PC-3 (cell line): ENCODE measurements at regions not wholly inside any gene's neighbourhood (a gene's known extent, or its start where the extent isn't known, plus 50 kb on each side); places are given as distances from the start of the nearest gene placed in this dataset.
"Not testable (repeated sequence)": the region's sequence is repeated elsewhere in the genome, so short reads cannot be mapped to it uniquely, and the experiment has no call there.

Experiments used
- ATAC-seq: fragments of 200-7000 bp; cut with Tn5 transposase; 2 replicates; pipeline ENCODE4 v1.9.1; 2020; ENCODE audit warnings: mild to moderate bottlenecking, moderate library complexity
- BruUV-seq: library from RNA; stranded (reverse); fragments of 400-500 nt; replicated peaks from 2 replicates; lab custom pipeline; 2021; lab: Mats Ljungman, UMichigan
- CTCF ChIA-PET: fragments of 300-600 bp; sonication (Branson Sonifier 250); formaldehyde crosslinking; loops from one replicate; lab custom pipeline; 2022; ENCODE audit warnings: antibody characterized with exemption; lab: Charles Lee
- POLR2A ChIA-PET: fragments of 300-600 bp; sonication (Branson Sonifier 250); formaldehyde crosslinking; loops from one replicate; lab custom pipeline; 2022; ENCODE audit warnings: antibody characterized with exemption; ENCODE audit not compliant: unreplicated experiment; lab: Charles Lee
- DNase-seq: peaks from one replicate; pipeline ENCODE4 v3.0.0-alpha.2; 2015
- H2AFZ ChIP-seq: fragments of 300-600 bp; sonication (generic); 2 replicates; pipeline ENCODE4 v1.6.0; 2016; ENCODE audit warnings: antibody characterized with exemption, low read length
- H3F3A ChIP-seq: fragments of 300-600 bp; sonication (generic); one replicate; pipeline ENCODE4 v1.6.0; 2017; ENCODE audit warnings: antibody characterized with exemption, low read length, control low read depth, mild to moderate bottlenecking; ENCODE audit not compliant: unreplicated experiment
- H3K27ac ChIP-seq: fragments of 300-600 bp; sonication (generic); 2 replicates; pipeline ENCODE4 v1.5.1; 2016; ENCODE audit warnings: mild to moderate bottlenecking, low read length
- H3K27me3 ChIP-seq: fragments of 300-600 bp; sonication (generic); 2 replicates; pipeline ENCODE4 v1.6.1; 2016; ENCODE audit warnings: low read length, mixed read lengths
- H3K36me3 ChIP-seq: fragments of 300-600 bp; sonication (generic); 2 replicates; pipeline ENCODE4 v1.6.1; 2016; ENCODE audit warnings: low read depth, mixed run types, low read length, mixed read lengths
- H3K4me1 ChIP-seq: fragments of 300-600 bp; sonication (generic); 2 replicates; pipeline ENCODE4 v1.5.1; 2016; ENCODE audit warnings: low read length; ENCODE audit not compliant: insufficient read depth
- H3K4me2 ChIP-seq: fragments of 300-600 bp; sonication (generic); 2 replicates; pipeline ENCODE4 v1.6.0; 2016; ENCODE audit warnings: low read length
- H3K4me3 ChIP-seq: fragments of 300-600 bp; sonication (generic); 2 replicates; pipeline ENCODE4 v1.5.1; 2016; ENCODE audit warnings: mild to moderate bottlenecking, low read length, mixed read lengths
- H3K79me2 ChIP-seq: fragments of 300-600 bp; sonication (generic); 2 replicates; pipeline ENCODE4 v1.6.1; 2017; ENCODE audit warnings: low read length, mixed read lengths
- H3K9ac ChIP-seq: fragments of 300-600 bp; sonication (generic); 2 replicates; pipeline ENCODE4 v1.6.0; 2016; ENCODE audit warnings: mild to moderate bottlenecking, low read length
- H3K9me2 ChIP-seq: fragments of 300-600 bp; sonication (generic); replicated peaks from 2 replicates; pipeline ENCODE4 v1.6.1; 2016; ENCODE audit warnings: mixed run types, low read length, mixed read lengths
- H3K9me3 ChIP-seq: fragments of 300-600 bp; sonication (generic); 2 replicates; pipeline ENCODE4 v1.6.1; 2016; ENCODE audit warnings: low read length, mixed read lengths
- H4K20me1 ChIP-seq: fragments of 300-600 bp; sonication (generic); 2 replicates; pipeline ENCODE4 v1.6.1; 2016; ENCODE audit warnings: low read length, mixed read lengths
- CTCF ChIP-seq: fragments of 300-600 bp; sonication (generic); conservative IDR thresholded peaks from 2 replicates; pipeline ENCODE4 v1.5.1; 2017; ENCODE audit warnings: antibody characterized with exemption, low read depth, mild to moderate bottlenecking, low read length
- EZH2 ChIP-seq: fragments of 300-600 bp; sonication (generic); IDR thresholded peaks from one replicate; pipeline ENCODE4 v1.6.1; 2017; ENCODE audit warnings: antibody characterized with exemption, mild to moderate bottlenecking, low read length; ENCODE audit not compliant: unreplicated experiment
- EZH2phosphoT487 ChIP-seq: fragments of 300-600 bp; sonication (generic); IDR thresholded peaks from 2 replicates; pipeline ENCODE4 v1.6.1; 2018; ENCODE audit warnings: mild to moderate bottlenecking, antibody characterized with exemption, low read length, borderline replicate concordance
- intact Hi-C: fragments of 100-400 bp; cut with micrococcal nuclease; formaldehyde crosslinking; loops from 2 replicates; pipeline ENCODE4 v1.9.0; 2023

DNA sequence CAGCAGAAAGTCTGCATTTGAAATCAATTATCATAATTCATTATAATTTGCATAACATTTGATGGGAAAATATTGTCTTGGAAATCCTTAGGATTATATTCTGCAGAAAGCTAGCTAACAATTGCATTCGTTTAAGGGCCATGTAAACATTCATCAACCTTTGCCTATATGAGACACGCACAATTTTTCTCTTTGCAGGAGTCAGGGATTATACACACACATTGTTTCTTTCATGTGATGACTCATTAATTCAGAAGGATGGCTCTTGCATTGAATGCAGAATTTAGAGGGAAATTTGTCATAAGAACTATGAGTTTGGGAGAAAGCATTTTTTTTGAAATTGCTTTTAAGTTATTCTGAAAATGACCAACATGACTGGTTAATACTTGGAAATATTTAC is 844.7 kb downstream of the DIPK2A start:
- no peak overlapping the region for H2AFZ ChIP-seq
- H3K4me3 ChIP-seq = no peak overlapping the region
- no peaks in the 10 kb centered on the region for H3K79me2 ChIP-seq
- H3F3A ChIP-seq = no peaks in the 10 kb centered on the region
- H3K4me1 ChIP-seq = no peaks in the 10 kb centered on the region
- no peaks in the 10 kb centered on the region for H3K9me2 ChIP-seq
- H4K20me1 ChIP-seq = no peaks in the 10 kb centered on the region
- no TSS peak for BruUV-seq
- no peak overlapping the region for H3K27ac ChIP-seq
- no peak overlapping the region for H3K9ac ChIP-seq
- H3K27me3 ChIP-seq = no peaks in the 10 kb centered on the region
- ATAC-seq (no peak), DNase-seq (peak; percentile 10)
- intact Hi-C loops = no loop called here
- no peaks in the 10 kb centered on the region for H3K9me3 ChIP-seq
- CTCF ChIA-PET = no interaction called here
- no peaks in the 10 kb centered on the region for H3K36me3 ChIP-seq
- POLR2A ChIA-PET = no interaction called here
- no peak overlapping the region for H3K4me2 ChIP-seq
- TF ChIP-seq EZH2 = no peak
- TF ChIP-seq EZH2phosphoT487 = no peak
- TF ChIP-seq CTCF = no peak

GRCh38 chr3:144818973-144819372 is 847.4 kb downstream of the DIPK2A start:
- H3K9ac ChIP-seq = no peak overlapping the region
- no peak overlapping the region for H2AFZ ChIP-seq
- H3K4me2 ChIP-seq = no peak overlapping the region
- DNase-seq = no peak
- no peak overlapping the region for H3K27ac ChIP-seq
- H3K9me3 ChIP-seq = no peaks in the 10 kb centered on the region
- ATAC-seq = no peak
- H4K20me1 ChIP-seq = no peaks in the 10 kb centered on the region
- H3K27me3 ChIP-seq = no peaks in the 10 kb centered on the region
- no TSS peak for BruUV-seq
- POLR2A ChIA-PET = no interaction called here
- H3K9me2 ChIP-seq = no peaks in the 10 kb centered on the region
- CTCF ChIA-PET = no interaction called here
- intact Hi-C loops = no loop called here
- no peaks in the 10 kb centered on the region for H3K36me3 ChIP-seq
- H3K4me1 ChIP-seq = 0 out of 2 replicates have a peak, but pooled peaks cover 5% of the 10 kb centered on the region
- H3F3A ChIP-seq = no peaks in the 10 kb centered on the region
- TF ChIP-seq EZH2phosphoT487 = no peak
- no peak for TF ChIP-seq EZH2
- TF ChIP-seq CTCF = no peak
- no peaks in the 10 kb centered on the region for H3K79me2 ChIP-seq
- no peak overlapping the region for H3K4me3 ChIP-seq

GRCh38 chr3:144820232-144820631 is 848.6 kb downstream of the DIPK2A start:
- DNase-seq, H3F3A ChIP-seq, H3K36me3 ChIP-seq, CTCF ChIA-PET, intact Hi-C loops, H3K4me3 ChIP-seq, H3K9me3 ChIP-seq, H3K9ac ChIP-seq, H3K4me2 ChIP-seq, POLR2A ChIA-PET, H2AFZ ChIP-seq, H3K79me2 ChIP-seq, ATAC-seq, H3K9me2 ChIP-seq, H3K4me1 ChIP-seq, H4K20me1 ChIP-seq, BruUV-seq, H3K27ac ChIP-seq, H3K27me3 ChIP-seq: not testable (repeated sequence)
